ENCODE measurements at regions not wholly inside any gene's neighbourhood (a gene's known extent, or its start where the extent isn't known, plus 50 kb on each side); places are given as distances from the start of the nearest gene placed in this dataset.

DNA sequence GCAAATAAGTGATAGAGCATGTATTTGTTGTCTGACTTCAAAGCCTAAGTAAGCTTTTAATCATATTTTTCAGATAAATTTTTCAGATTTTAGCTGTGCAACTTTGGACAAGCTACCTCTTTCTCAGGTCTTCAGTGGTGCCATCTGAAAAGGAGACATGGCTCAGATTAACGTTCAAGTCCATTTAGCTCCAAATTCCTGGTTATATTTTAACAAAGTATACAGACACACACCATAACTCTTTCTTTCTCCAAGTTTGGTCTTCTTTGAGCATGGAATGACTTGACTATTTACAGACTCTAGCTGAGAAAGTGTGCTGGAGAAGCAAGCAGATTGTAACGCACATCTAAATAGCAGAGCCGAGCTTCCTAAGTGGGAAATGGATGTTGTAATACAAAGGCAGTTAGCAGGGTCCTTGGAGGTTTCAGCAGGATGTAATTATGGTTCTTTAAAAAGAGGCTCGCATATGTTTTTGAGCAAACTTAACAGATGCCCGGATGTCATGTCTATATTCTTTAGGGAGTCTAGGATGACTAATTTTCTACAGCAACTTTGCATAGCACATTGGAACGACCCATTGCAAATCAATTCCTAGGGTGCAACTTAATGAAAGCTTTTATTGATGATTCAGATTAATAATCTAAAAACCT is 128.1 kb upstream of the E2F8 start:
- Mint-ChIP-seq H3K4me3 (no peak overlapping the region), H3K27ac (no peak overlapping the region)
- ATAC-seq: no peak

DNA sequence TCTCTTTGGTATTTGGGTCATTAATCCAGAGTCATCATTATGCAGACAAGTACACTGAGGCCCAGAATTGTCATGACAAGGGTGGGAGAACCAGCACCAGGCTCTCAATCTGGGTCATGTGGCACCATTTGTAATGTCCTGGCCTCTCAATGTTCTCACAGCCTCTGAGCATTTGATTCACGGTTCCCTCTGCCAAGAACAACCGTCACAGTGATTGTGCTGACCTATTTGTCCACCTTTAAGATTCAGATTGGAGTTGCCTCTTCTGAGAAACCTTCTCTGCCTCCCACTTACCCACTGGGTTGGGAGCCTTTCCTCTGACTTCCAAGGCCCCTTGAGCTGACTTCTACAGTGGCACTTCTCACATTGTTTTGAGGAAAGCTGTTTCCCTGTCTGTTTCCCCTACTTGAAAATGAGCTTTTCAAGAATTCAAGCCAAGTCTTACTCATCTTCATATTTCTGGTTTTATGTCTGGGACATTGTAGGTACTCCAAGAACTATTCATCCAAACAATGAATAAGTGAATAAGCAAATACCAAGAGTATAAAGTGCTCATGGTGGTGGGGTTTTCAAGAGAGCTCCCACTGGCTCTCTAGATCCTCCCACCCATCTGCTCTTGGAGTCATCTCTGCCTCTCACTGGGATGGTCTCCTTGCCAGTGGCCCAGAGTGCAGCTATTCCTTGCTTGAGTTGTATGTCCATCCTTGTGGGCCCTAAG is 126.4 kb upstream of the E2F8 start:
- POLR2A ChIA-PET: no interaction called here
- CTCF ChIA-PET: no interaction called here
- Mint-ChIP-seq H3K36me3 (ENCODE audit: low read depth) (no peaks in the 10 kb centered on the region), H3K4me3 (no peak overlapping the region), H3K4me1 (ENCODE audit: low read depth) (no peaks in the 10 kb centered on the region), H3K27me3 (ENCODE audit: low read depth) (peaks cover 13% of the 10 kb centered on the region), H3K9me3 (ENCODE audit: insufficient read depth) (no peaks in the 10 kb centered on the region), H3K27ac (no peak overlapping the region)
- ATAC-seq (no peak), DNase-seq (no peak)

More for the DNA sequence above, 128.1 kb upstream of the E2F8 start:
- H3K27me3 Mint-ChIP-seq (ENCODE audit: low read depth): peaks cover 18% of the 10 kb centered on the region
- no peaks in the 10 kb centered on the region for H3K36me3 Mint-ChIP-seq (ENCODE audit: low read depth)
- POLR2A ChIA-PET: no interaction called here
- H3K9me3 Mint-ChIP-seq (ENCODE audit: insufficient read depth): no peaks in the 10 kb centered on the region
- CTCF ChIA-PET: interaction anchor here (1.4 kb wide), 1 partner anchor 298 kb away, joined by 3 read pairs; no protein-coding TSS in a partner anchor
- no peak for DNase-seq
- no peaks in the 10 kb centered on the region for H3K4me1 Mint-ChIP-seq (ENCODE audit: low read depth)

- ATAC-seq (no peak), DNase-seq (no peak)
- ChIA-PET CTCF (interaction anchor here (1.1 kb wide), 1 partner anchor 106 kb away, joined by 3 read pairs; no protein-coding TSS in a partner anchor), POLR2A (no interaction called here)
- H3K4me3 Mint-ChIP-seq: no peak overlapping the region
- no peaks in the 10 kb centered on the region for H3K36me3 Mint-ChIP-seq (ENCODE audit: low read depth)
- no peaks in the 10 kb centered on the region for H3K9me3 Mint-ChIP-seq (ENCODE audit: insufficient read depth)
- H3K27me3 Mint-ChIP-seq (ENCODE audit: low read depth): peaks cover 13% of the 10 kb centered on the region
- no peak overlapping the region for H3K27ac Mint-ChIP-seq
- no peaks in the 10 kb centered on the region for H3K4me1 Mint-ChIP-seq (ENCODE audit: low read depth)
Measured at GRCh38 chr11:19365743-19366410, 125.1 kb upstream of the E2F8 start.

DNA sequence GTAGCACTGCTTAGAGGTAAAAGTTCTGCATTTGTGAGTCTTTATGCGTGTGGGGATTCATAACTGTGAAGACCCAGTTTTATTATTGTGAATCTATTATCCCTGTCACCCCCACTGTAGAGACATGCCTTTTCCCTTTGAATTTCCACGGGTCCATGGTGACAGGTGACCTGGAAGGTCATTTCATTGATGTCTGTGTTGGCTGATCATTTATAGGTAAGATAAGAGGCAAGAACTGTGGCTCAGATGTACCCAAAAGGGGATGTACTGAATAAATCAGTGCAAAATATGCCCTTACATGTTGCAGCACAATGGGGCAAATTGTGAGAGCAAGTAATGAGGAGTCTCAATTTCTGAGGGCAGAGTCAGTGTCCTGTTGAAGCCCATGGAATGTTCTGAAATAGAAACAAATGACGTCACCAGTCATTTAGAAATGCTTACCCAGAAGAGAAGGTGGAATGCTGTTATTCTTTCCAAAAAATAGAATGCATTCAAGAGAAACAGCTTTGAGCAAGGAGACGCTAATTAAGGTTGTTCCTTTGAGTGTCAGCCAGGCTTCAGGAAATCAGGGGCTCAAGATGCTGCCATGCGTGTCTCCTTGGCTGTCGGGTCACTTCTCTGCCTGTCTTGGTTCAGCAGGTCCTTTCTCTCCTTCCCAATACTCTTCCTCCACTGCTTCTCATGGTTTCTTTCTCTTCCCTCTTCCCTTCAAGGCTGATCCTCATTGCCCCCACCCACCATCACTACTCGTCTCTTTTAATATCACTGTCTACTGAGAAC is 118.7 kb upstream of the E2F8 start:
- no peaks in the 10 kb centered on the region for H3K9me3 Mint-ChIP-seq (ENCODE audit: insufficient read depth)
- DNase-seq (no peak), ATAC-seq (no peak)
- ChIA-PET CTCF (no interaction called here), POLR2A (no interaction called here)
- no peak overlapping the region for H3K27ac Mint-ChIP-seq
- peaks cover 12% of the 10 kb centered on the region for H3K27me3 Mint-ChIP-seq (ENCODE audit: low read depth)
- H3K4me1 Mint-ChIP-seq (ENCODE audit: low read depth): no peaks in the 10 kb centered on the region
- H3K4me3 Mint-ChIP-seq: no peak overlapping the region
- no peaks in the 10 kb centered on the region for H3K36me3 Mint-ChIP-seq (ENCODE audit: low read depth)

GRCh38 chr11:19357943-19358342 is 117.2 kb upstream of the E2F8 start:
- Mint-ChIP-seq H3K36me3 (ENCODE audit: low read depth) (no peaks in the 10 kb centered on the region), H3K27me3 (ENCODE audit: low read depth) (peaks cover 14% of the 10 kb centered on the region), H3K9me3 (ENCODE audit: insufficient read depth) (no peaks in the 10 kb centered on the region), H3K27ac (no peak overlapping the region), H3K4me1 (ENCODE audit: low read depth) (no peaks in the 10 kb centered on the region), H3K4me3 (no peak overlapping the region)
- ChIA-PET POLR2A (no interaction called here), CTCF (no interaction called here)
- DNase-seq: no peak
- no peak for ATAC-seq

- peaks cover 18% of the 10 kb centered on the region for H3K27me3 Mint-ChIP-seq (ENCODE audit: low read depth)
- no peaks in the 10 kb centered on the region for H3K4me1 Mint-ChIP-seq (ENCODE audit: low read depth)
- H3K27ac Mint-ChIP-seq: no peak overlapping the region
- POLR2A ChIA-PET: no interaction called here
- CTCF ChIA-PET: no interaction called here
- DNase-seq (no peak), ATAC-seq (no peak)
- H3K36me3 Mint-ChIP-seq (ENCODE audit: low read depth): no peaks in the 10 kb centered on the region
- H3K4me3 Mint-ChIP-seq: no peak overlapping the region
- H3K9me3 Mint-ChIP-seq (ENCODE audit: insufficient read depth): no peaks in the 10 kb centered on the region
Measured at GRCh38 chr11:19355601-19356000, 114.9 kb upstream of the E2F8 start.

DNA sequence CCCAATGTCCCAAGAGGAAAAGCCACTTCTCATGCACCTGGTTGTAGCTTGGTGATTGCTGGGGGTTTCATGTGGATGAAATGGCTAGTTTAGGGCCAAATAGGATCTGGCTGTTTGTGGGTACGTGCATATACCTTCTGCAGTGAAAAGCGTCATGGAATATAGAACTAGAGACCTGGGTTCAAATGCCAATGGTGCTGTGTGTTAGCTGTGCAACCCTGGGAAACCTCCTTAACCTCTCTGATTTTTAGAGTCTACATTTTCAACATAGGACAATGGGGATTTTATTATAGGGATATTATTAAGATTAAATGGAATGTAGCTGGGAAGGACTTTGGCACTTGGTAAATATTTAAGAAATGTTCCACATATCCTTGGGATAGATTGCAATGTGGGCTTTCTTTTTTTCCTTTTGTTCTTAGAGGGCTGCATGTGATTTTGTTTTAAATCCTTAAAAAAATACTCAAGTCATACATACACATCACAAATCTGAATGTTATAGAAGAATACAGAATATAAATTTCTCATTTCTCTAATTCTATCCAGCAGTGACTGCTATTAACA is 112.6 kb upstream of the E2F8 start:
- ChIA-PET POLR2A (no interaction called here), CTCF (no interaction called here)
- Mint-ChIP-seq H3K9me3 (ENCODE audit: insufficient read depth) (no peaks in the 10 kb centered on the region), H3K4me3 (no peak overlapping the region), H3K27me3 (ENCODE audit: low read depth) (peaks cover 26% of the 10 kb centered on the region), H3K4me1 (ENCODE audit: low read depth) (no peaks in the 10 kb centered on the region), H3K27ac (no peak overlapping the region), H3K36me3 (ENCODE audit: low read depth) (no peaks in the 10 kb centered on the region)
- no peak for ATAC-seq
- DNase-seq: no peak

DNA sequence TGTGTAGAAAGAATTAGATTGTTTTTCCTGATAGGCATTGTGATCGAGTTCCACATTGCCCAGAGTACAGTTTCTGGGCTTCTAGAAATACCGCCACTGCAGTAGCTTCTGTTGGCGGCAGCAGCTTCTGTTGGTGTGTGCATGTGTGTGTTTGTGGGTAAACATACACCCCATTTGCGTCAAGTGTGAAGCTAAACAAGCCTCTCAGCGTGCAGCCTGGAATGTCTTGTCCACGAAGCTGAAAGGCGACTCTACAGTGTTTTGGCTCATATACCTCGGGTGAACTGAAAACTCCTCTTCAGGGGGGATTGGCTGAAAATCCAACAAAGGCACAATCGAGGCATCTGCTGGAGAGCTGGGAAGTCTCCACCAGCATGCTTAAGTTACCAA is 112.0 kb upstream of the E2F8 start:
- no peak overlapping the region for H3K27ac Mint-ChIP-seq
- no peaks in the 10 kb centered on the region for H3K4me1 Mint-ChIP-seq (ENCODE audit: low read depth)
- ChIA-PET CTCF (no interaction called here), POLR2A (no interaction called here)
- DNase-seq (no peak), ATAC-seq (no peak)
- H3K4me3 Mint-ChIP-seq: no peak overlapping the region
- no peaks in the 10 kb centered on the region for H3K36me3 Mint-ChIP-seq (ENCODE audit: low read depth)
- H3K27me3 Mint-ChIP-seq (ENCODE audit: low read depth): peaks cover 29% of the 10 kb centered on the region
- no peaks in the 10 kb centered on the region for H3K9me3 Mint-ChIP-seq (ENCODE audit: insufficient read depth)

- CTCF ChIA-PET: no interaction called here
- POLR2A ChIA-PET: no interaction called here
- Mint-ChIP-seq H3K27ac (no peak overlapping the region), H3K36me3 (ENCODE audit: low read depth) (no peaks in the 10 kb centered on the region), H3K27me3 (ENCODE audit: low read depth) (peaks cover 34% of the 10 kb centered on the region), H3K4me3 (no peak overlapping the region), H3K9me3 (ENCODE audit: insufficient read depth) (no peaks in the 10 kb centered on the region), H3K4me1 (ENCODE audit: low read depth) (no peaks in the 10 kb centered on the region)
- ATAC-seq (no peak), DNase-seq (no peak)
Measured at GRCh38 chr11:19352072-19352770, 111.5 kb upstream of the E2F8 start.

- CTCF ChIA-PET: no interaction called here
- Mint-ChIP-seq H3K4me1 (ENCODE audit: low read depth) (no peaks in the 10 kb centered on the region), H3K36me3 (ENCODE audit: low read depth) (no peaks in the 10 kb centered on the region), H3K9me3 (ENCODE audit: insufficient read depth) (no peaks in the 10 kb centered on the region), H3K27ac (no peak overlapping the region), H3K27me3 (ENCODE audit: low read depth) (peaks cover 42% of the 10 kb centered on the region), H3K4me3 (no peak overlapping the region)
- POLR2A ChIA-PET: no interaction called here
- ATAC-seq (no peak), DNase-seq (no peak)
Measured at GRCh38 chr11:19351426-19351825, 110.7 kb upstream of the E2F8 start.

- Mint-ChIP-seq H3K4me3 (no peak overlapping the region), H3K27me3 (ENCODE audit: low read depth) (peaks cover 44% of the 10 kb centered on the region), H3K36me3 (ENCODE audit: low read depth) (no peaks in the 10 kb centered on the region), H3K9me3 (ENCODE audit: insufficient read depth) (no peaks in the 10 kb centered on the region), H3K4me1 (ENCODE audit: low read depth) (no peaks in the 10 kb centered on the region), H3K27ac (no peak overlapping the region)
- DNase-seq (no peak), ATAC-seq (no peak)
- ChIA-PET CTCF (no interaction called here), POLR2A (interaction anchor here (0.8 kb wide), 1 partner anchor 9 kb away, joined by 3 read pairs; no protein-coding TSS in a partner anchor)
Measured at GRCh38 chr11:19350160-19350559, 109.4 kb upstream of the E2F8 start.
